A549 (cell line): ENCODE measurements at regions not wholly inside any gene's neighbourhood (a gene's known extent, or its start where the extent isn't known, plus 50 kb on each side); places are given as distances from the start of the nearest gene placed in this dataset.

ENCODE experiments used
- ATAC-seq, 2 experiments: fragments of 200-7000 bp in 1 of 2; fragments of >200 bp in 1 of 2; cut with Nextera tagmentation in 1 of 2; cut with Tn5 transposase in 1 of 2; 3 replicates each; pipeline versions ENCODE4 v1.8.0 to v1.9.1; 2018 to 2020; ENCODE audit warnings: mild to moderate bottlenecking in 1 of 2, moderate library complexity in 1 of 2
- CTCF ChIA-PET: fragments of 300-600 bp; sonication (Branson Sonifier 250); formaldehyde crosslinking; extraction: SDS; loops from one replicate; lab custom pipeline; 2021; ENCODE audit warnings: antibody characterized with exemption, inconsistent platforms; lab: Yijun Ruan, JAX
- POLR2A ChIA-PET: fragments of 350-600 bp; formaldehyde crosslinking; extraction: SDS; loops from one replicate; lab custom pipeline; 2021; ENCODE audit warnings: antibody characterized with exemption, inconsistent platforms; lab: Yijun Ruan, JAX
- DNase-seq, 2 experiments: peaks; one replicate each; pipeline versions ENCODE4 v3.0.0 to v3.0.0-alpha.2; 2011 to 2016; ENCODE audit warnings: low read depth in 1 of 2, low spot score in 1 of 2
- FAIRE-seq: peaks from 2 replicates; lab custom pipeline; 2011; peaks lifted over from hg19 to GRCh38; lab: Jason Lieb, UNC
- H3K27ac ChIP-seq, 2 experiments: fragments of >200 bp; sonication (Bioruptor Twin); formaldehyde crosslinking; 3 replicates each; pipeline ENCODE4 v1.5.1; 2016 to 2017
- H3K4me1 ChIP-seq: fragments of >200 bp; sonication (Bioruptor Twin); formaldehyde crosslinking; 3 replicates; pipeline ENCODE4 v1.6.1; 2016
- H3K4me2 ChIP-seq: fragments of >200 bp; sonication (Bioruptor Twin); formaldehyde crosslinking; 3 replicates; pipeline ENCODE4 v1.6.1; 2016
- H3K4me3 ChIP-seq: fragments of >200 bp; sonication (Bioruptor Twin); formaldehyde crosslinking; 3 replicates; pipeline ENCODE4 v1.5.1; 2016
- H3K9me3 ChIP-seq: fragments of >200 bp; sonication (Bioruptor Twin); formaldehyde crosslinking; 3 replicates; pipeline ENCODE4 v1.6.1; 2016
- BCL3 ChIP-seq: fragments of >200 bp; sonication (Bioruptor Twin); formaldehyde crosslinking; IDR thresholded peaks from 3 replicates; pipeline ENCODE4 v1.6.1; 2016
- CEBPB ChIP-seq, 2 experiments: fragments of >200 bp in 1 of 2; sonication (Bioruptor Twin) in 1 of 2; formaldehyde crosslinking in 1 of 2; IDR thresholded peaks; 2 replicates each; pipeline ENCODE4 v1.6.1; 2012 to 2016
- EHF ChIP-seq: fragments of 250-450 bp; sonication (Bioruptor Pico); IDR thresholded peaks from 2 replicates; pipeline ENCODE4 v1.5.0; 2020; ENCODE audit warnings: mild to moderate bottlenecking
- EP300 ChIP-seq, 2 experiments: fragments of >200 bp; sonication (Bioruptor Twin); formaldehyde crosslinking; IDR thresholded peaks; 2 replicates in 1 of 2; 3 replicates in 1 of 2; pipeline ENCODE4 v1.6.1; 2016 to 2017
- FOSL2 ChIP-seq, 2 experiments: fragments of 450-650 bp in 1 of 2; fragments of >200 bp in 1 of 2; sonication (Bioruptor Twin) in 1 of 2; formaldehyde crosslinking; IDR thresholded peaks; 2 replicates each; pipeline versions ENCODE4 v1.5.0 to v1.6.1; 2016 to 2020; ENCODE audit warnings: mild to moderate bottlenecking in 1 of 2, moderate library complexity in 1 of 2
- GATA3 ChIP-seq: IDR thresholded peaks from 2 replicates; pipeline ENCODE4 v1.6.1; 2012; ENCODE audit warnings: borderline replicate concordance
- HEYL ChIP-seq: fragments of 250-450 bp; sonication (Bioruptor Pico); IDR thresholded peaks from 2 replicates; pipeline ENCODE4 v1.8.0; 2021; ENCODE audit warnings: mild to moderate bottlenecking, moderate library complexity
- HOXB5 ChIP-seq: fragments of 250-450 bp; sonication (Bioruptor Pico); IDR thresholded peaks from 2 replicates; pipeline ENCODE4 v1.5.0; 2020; ENCODE audit warnings: mild to moderate bottlenecking, moderate library complexity
- JUN ChIP-seq, 2 experiments: fragments of >200 bp; sonication (Bioruptor Twin); formaldehyde crosslinking; IDR thresholded peaks; 2 replicates in 1 of 2; 3 replicates in 1 of 2; pipeline ENCODE4 v1.6.1; 2016 to 2017
- MAFK ChIP-seq: fragments of 450-650 bp; IDR thresholded peaks from 2 replicates; pipeline ENCODE4 v1.6.1; 2014; ENCODE audit not compliant: partially characterized antibody
- MYC ChIP-seq: IDR thresholded peaks from 2 replicates; pipeline ENCODE4 v1.6.1; 2012; ENCODE audit warnings: mild to moderate bottlenecking, inconsistent platforms, low read length, improper control_type of control experiment, borderline replicate concordance
- NR3C1 ChIP-seq: fragments of >200 bp; sonication (Bioruptor Twin); formaldehyde crosslinking; IDR thresholded peaks from 3 replicates; pipeline ENCODE4 v1.6.1; 2017
- PBX3 ChIP-seq: IDR thresholded peaks from 2 replicates; pipeline ENCODE4 v1.6.1; 2012
- PHF8 ChIP-seq: fragments of 200-600 bp; sonication (generic); IDR thresholded peaks from 2 replicates; pipeline ENCODE4 v1.6.1; 2016; ENCODE audit warnings: low read depth, mild to moderate bottlenecking, antibody characterized with exemption, moderate library complexity, borderline replicate concordance
- POLR2A ChIP-seq: IDR thresholded peaks from 2 replicates; pipeline ENCODE4 v1.6.1; 2012; ENCODE audit warnings: mild to moderate bottlenecking, low read length
- RAD21 ChIP-seq, 2 experiments: fragments of >200 bp in 1 of 2; sonication (Bioruptor Twin) in 1 of 2; formaldehyde crosslinking in 1 of 2; IDR thresholded peaks in 1 of 2; conservative IDR thresholded peaks in 1 of 2; 2 replicates in 1 of 2; 3 replicates in 1 of 2; pipeline ENCODE4 v1.6.1; 2012 to 2018; ENCODE audit warnings: inconsistent platforms in 1 of 2
- RCOR1 ChIP-seq: fragments of 150-350 bp; IDR thresholded peaks from 2 replicates; pipeline ENCODE4 v1.6.1; 2014; ENCODE audit warnings: antibody characterized with exemption, low read length, low read depth
- RFX5 ChIP-seq: fragments of 450-650 bp; IDR thresholded peaks from 2 replicates; pipeline ENCODE4 v1.7.1; 2014; ENCODE audit warnings: antibody characterized with exemption, mild to moderate bottlenecking, moderate library complexity
- SMC3 ChIP-seq: fragments of >200 bp; sonication (Bioruptor Twin); formaldehyde crosslinking; IDR thresholded peaks from 3 replicates; pipeline ENCODE4 v1.6.1; 2018; ENCODE audit warnings: inconsistent platforms
- ZFP36 ChIP-seq: fragments of 450-650 bp; IDR thresholded peaks from 2 replicates; pipeline ENCODE4 v1.6.1; 2014; ENCODE audit warnings: borderline replicate concordance; ENCODE audit not compliant: partially characterized antibody
- WGBS: methylation state at CpG from one replicate; pipeline ENCODE4 v1.1.6; 2017; ENCODE audit errors: missing lambda C conversion rate; 5-methylcytosine and 5-hydroxymethylcytosine counted together
- TF ChIP-seq, protein P1 (sequence below): IDR thresholded peaks from 2 replicates; pipeline ENCODE4 v1.6.1; 2012; ENCODE audit warnings: low read depth, borderline replicate concordance
- TF ChIP-seq, protein P2 (sequence below): IDR thresholded peaks from 2 replicates; pipeline ENCODE4 v1.6.1; 2012

DNA sequence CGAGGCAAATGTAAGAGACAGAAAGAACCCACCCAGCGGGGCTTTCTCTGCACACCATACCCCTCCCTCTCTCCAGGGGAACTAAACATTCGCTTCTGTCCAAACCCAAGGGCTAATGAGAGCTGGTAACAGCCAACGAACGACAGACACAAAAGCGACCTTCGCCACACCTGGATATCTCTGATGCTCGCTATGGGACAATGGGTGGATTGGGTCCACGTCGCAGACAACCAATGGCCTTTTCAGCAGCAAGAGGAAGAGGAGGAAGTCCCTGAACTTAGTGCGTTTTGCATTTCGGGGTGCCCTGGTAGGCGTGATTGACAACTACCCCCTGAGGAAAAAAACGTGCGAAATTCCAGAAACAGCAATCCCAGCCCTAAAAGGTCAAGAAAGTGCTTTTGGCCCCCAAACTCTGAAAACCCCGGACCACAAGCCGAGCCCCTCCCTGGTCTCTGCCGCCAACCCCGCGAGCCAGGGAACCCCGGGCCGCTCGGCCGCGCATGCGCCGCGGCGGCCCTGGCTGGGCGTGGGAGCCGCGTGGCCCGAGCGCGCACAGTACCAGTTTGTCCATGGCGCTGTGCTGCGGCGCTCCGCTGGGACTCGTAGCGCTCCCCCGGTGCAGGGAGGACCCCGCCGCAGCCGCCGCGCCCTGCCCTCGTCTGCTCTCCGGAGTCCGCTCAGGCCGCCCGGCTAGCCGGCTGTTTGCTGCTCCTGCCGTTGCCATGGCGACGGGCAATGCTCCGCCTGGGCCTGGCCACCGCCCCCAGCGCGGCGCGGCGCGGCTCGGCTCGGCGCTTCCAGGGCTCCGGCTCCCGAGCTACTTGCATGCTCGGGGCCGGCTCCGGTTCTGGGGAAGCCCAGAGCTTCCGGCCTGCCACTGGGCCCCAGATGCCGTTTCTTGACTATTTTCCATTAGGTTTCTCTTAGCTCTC, 66.9 kb upstream of the DNAH5 start:
- H3K4me1 ChIP-seq = peaks cover 43% of the 10 kb centered on the region
- H3K9me3 ChIP-seq = no peaks in the 10 kb centered on the region
- peak overlapping the region; percentile 50 for H3K4me3 ChIP-seq
- DNase-seq (peak; percentile 64 to 93), FAIRE-seq (no peak), ATAC-seq (peak; percentile 93)
- CTCF ChIA-PET = interaction anchor here (0.7 to 0.9 kb wide), 4 partner anchors 17 to 98 kb away, joined by 3 to 4 read pairs (median 4); no protein-coding TSS in a partner anchor
- peak overlapping the region; percentile 99 for H3K4me2 ChIP-seq
- 1% methylated on average over 21 of the region's 74 CpGs for WGBS
- TF ChIP-seq POLR2A (peak; percentile 75), MYC (peak; percentile 98), SMC3 (peak; percentile 27; the same call in 2 of the 3 replicates), PBX3 (no peak), EHF (CRISPR knock-in tag) (no peak), PHF8 (peak; percentile 43), RAD21 (conservative IDR thresholded peaks at IDR 0.05 in 1 of 2, IDR thresholded peaks at IDR 0.05 in 1 of 2) (peak; percentile 11 to 50; a peak in 3 of 5 replicates), RFX5 (peak; percentile 41; the same call in 1 of the 2 replicates), HEYL (CRISPR knock-in tag) (no peak), BCL3 (peak; percentile 87), JUN (IDR thresholded peaks at IDR 0.05) (peak; percentile 66 to 94; a peak in 4 of 5 replicates)
- TF ChIP-seq, protein P1, sequence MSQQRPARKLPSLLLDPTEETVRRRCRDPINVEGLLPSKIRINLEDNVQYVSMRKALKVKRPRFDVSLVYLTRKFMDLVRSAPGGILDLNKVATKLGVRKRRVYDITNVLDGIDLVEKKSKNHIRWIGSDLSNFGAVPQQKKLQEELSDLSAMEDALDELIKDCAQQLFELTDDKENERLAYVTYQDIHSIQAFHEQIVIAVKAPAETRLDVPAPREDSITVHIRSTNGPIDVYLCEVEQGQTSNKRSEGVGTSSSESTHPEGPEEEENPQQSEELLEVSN = peak; percentile 39; the same call in 1 of the 2 replicates
- TF ChIP-seq, protein P2, sequence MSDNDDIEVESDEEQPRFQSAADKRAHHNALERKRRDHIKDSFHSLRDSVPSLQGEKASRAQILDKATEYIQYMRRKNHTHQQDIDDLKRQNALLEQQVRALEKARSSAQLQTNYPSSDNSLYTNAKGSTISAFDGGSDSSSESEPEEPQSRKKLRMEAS = peak; percentile 89
- TF ChIP-seq, all 56 proteins: peak for 10
- POLR2A ChIA-PET = interaction anchor here (0.8 to 1.2 kb wide), 4 partner anchors 25 to 179 kb away, joined by 4 to 11 read pairs (median 6); partner anchors contain the start of gene TRIO
- peak overlapping the region; percentile 91 to 96 for H3K27ac ChIP-seq

DNA sequence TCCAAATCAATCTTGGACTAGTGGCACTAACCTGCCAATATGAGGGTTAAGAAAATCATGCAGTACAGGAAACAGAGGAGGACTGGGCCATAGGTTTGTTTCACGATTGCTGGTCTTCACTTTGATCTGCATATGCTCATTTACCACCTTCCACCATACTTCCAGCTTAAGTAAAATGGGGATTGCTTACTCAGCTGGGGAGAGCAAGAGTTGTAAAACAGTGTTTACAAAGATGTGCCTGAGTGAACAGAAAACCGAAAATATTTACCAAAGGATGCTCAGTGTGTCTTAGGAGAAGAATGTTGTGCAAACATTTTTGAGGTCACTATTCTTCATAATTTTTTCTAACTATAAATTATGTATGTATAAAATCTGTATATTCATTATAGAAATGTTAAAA, 65.1 kb upstream of the DNAH5 start:
- 9% methylated on average over 2 of the region's 2 CpGs for WGBS
- ChIA-PET CTCF (interaction anchor here (0.7 to 1.7 kb wide), 2 partner anchors 22 to 26 kb away, joined by 3 to 4 read pairs; no protein-coding TSS in a partner anchor), POLR2A (no interaction called here)
- peaks cover 50% of the 10 kb centered on the region for H3K4me1 ChIP-seq
- peak overlapping the region; percentile 99 for H3K4me2 ChIP-seq
- FAIRE-seq (no peak), DNase-seq (peak in 1 of 2 experiments; percentile 48), ATAC-seq (no peak)
- H3K27ac ChIP-seq = peak overlapping the region; percentile 77 to 96
- no peaks in the 10 kb centered on the region for H3K9me3 ChIP-seq
- no peak overlapping the region for H3K4me3 ChIP-seq
- no peak for TF ChIP-seq ZFP36
- peak; percentile 30 for TF ChIP-seq MAFK

GRCh38 chr5:14008819-14009311, 64.4 kb upstream of the DNAH5 start:
- WGBS = 2% methylated on average over 8 of the region's 8 CpGs
- no peak overlapping the region for H3K4me3 ChIP-seq
- peak overlapping the region; percentile 99 for H3K4me2 ChIP-seq
- TF ChIP-seq BCL3 = peak; percentile 38; the same call in 1 of the 3 replicates
- peak; percentile 33 to 66; a peak in 1 of 5 replicates for TF ChIP-seq JUN (IDR thresholded peaks at IDR 0.05)
- peak; percentile 71 to 87 for TF ChIP-seq CEBPB (IDR thresholded peaks at IDR 0.05)
- TF ChIP-seq HOXB5 (CRISPR knock-in tag) = no peak
- peak; percentile 70; the same call in 1 of the 2 replicates for TF ChIP-seq GATA3
- peak; percentile 43 to 52; a peak in 2 of 5 replicates for TF ChIP-seq EP300 (IDR thresholded peaks at IDR 0.05)
- TF ChIP-seq FOSL2 (IDR thresholded peaks at IDR 0.05) = no peak
- peak; percentile 72 for TF ChIP-seq FOSL2 (CRISPR knock-in tag; IDR thresholded peaks at IDR 0.05)
- TF ChIP-seq RCOR1 = no peak
- peak; percentile 55; the same call in 1 of the 3 replicates for TF ChIP-seq NR3C1
- TF ChIP-seq, protein P2 = peak; percentile 45; the same call in 1 of the 2 replicates
- peak; percentile 20; the same call in 1 of the 2 replicates for TF ChIP-seq PBX3
- peak overlapping the region; percentile 77 to 96 for H3K27ac ChIP-seq
- DNase-seq (peak in 1 of 2 experiments; percentile 82), ATAC-seq (peak; percentile 6 to 30; a peak in 4 of 6 replicates), FAIRE-seq (peak; percentile 56)
- POLR2A ChIA-PET = no interaction called here
- no peaks in the 10 kb centered on the region for H3K9me3 ChIP-seq
- CTCF ChIA-PET = interaction anchor here (0.7 to 1.7 kb wide), 2 partner anchors 21 to 27 kb away, joined by 3 to 4 read pairs; no protein-coding TSS in a partner anchor
- H3K4me1 ChIP-seq = peaks cover 50% of the 10 kb centered on the region
